Fibroblast of lung (primary cell): ENCODE measurements at regions not wholly inside any gene's neighbourhood (a gene's known extent, or its start where the extent isn't known, plus 50 kb on each side); places are given as distances from the start of the nearest gene placed in this dataset.

ENCODE experiments used
- EZH2 ChIP-seq: IDR thresholded peaks from 2 replicates; pipeline ENCODE4 v1.5.1; 2012; ENCODE audit warnings: low read length, control low read depth, mild to moderate bottlenecking; ENCODE audit errors: missing control alignments
- TF ChIP-seq, protein P1 (sequence below), 2 donors: IDR thresholded peaks in 1 of 2; conservative IDR thresholded peaks in 1 of 2; 1 replicate in 1 of 2; 2 replicates in 1 of 2; pipeline ENCODE4 v1.5.1; 2011 to 2012; ENCODE audit warnings: low read length in 2 of 2, control low read depth in 1 of 2, inconsistent platforms in 1 of 2, low read depth in 1 of 2, mild to moderate bottlenecking in 1 of 2

DNA sequence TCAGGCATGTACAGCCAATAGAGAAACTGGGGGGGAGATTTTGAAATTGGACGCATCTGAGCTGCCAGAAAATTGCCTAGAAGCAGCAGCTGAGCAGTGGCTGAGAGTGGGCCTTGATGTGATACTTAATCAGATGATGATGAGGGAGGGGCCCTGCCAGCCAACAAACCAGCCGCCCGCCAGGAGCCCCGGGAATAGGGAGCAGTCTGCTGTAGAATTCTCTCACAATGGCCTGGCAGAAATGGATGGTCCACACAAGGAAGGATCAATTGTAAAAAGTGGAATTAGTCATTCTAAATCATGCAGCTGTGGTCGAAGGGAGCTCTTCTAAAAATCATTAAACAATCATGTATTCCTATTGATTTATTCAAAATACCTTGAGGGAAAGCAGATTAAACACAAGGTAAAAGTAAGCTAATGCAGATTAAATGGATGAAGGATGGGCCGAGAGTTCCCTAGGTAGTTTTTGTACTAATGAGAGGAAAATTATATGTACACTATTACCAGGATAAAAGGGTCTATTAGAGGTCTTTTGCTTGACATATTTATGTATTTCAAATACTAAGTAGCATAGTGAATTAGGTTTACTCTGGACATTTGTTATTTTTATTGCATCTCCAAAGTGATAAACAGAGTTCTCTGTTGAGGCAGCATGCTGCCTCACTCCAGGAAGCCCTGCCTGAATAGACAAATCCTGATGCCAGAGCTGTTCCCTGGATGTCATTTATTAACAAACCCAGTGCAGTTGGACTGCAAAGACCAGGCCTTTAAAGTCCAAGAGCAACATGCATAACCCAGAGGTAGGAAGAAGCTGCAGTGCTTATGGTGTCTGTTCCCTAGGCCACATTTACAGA is 91.3 kb downstream of the NKX6-1 start:
- TF ChIP-seq, protein P1, sequence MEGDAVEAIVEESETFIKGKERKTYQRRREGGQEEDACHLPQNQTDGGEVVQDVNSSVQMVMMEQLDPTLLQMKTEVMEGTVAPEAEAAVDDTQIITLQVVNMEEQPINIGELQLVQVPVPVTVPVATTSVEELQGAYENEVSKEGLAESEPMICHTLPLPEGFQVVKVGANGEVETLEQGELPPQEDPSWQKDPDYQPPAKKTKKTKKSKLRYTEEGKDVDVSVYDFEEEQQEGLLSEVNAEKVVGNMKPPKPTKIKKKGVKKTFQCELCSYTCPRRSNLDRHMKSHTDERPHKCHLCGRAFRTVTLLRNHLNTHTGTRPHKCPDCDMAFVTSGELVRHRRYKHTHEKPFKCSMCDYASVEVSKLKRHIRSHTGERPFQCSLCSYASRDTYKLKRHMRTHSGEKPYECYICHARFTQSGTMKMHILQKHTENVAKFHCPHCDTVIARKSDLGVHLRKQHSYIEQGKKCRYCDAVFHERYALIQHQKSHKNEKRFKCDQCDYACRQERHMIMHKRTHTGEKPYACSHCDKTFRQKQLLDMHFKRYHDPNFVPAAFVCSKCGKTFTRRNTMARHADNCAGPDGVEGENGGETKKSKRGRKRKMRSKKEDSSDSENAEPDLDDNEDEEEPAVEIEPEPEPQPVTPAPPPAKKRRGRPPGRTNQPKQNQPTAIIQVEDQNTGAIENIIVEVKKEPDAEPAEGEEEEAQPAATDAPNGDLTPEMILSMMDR (conservative IDR thresholded peaks at IDR 0.05 in 1 of 2, IDR thresholded peaks at IDR 0.05 in 1 of 2; ENCODE audit: low read depth in 1 of 2, low read length in 2 of 2) = no peak
- TF ChIP-seq EZH2 = no peak
